Adrenal gland (tissue), 5 donors: ENCODE measurements at regions not wholly inside any gene's neighbourhood (a gene's known extent, or its start where the extent isn't known, plus 50 kb on each side); places are given as distances from the start of the nearest gene placed in this dataset.

ENCODE experiments used
- CTCF ChIP-seq, 6 experiments: fragments of 450-650 bp in 4 of 6; fragments of 200-600 bp in 2 of 6; sonication (generic) in 1 of 6; IDR thresholded peaks; 1 replicate in 5 of 6; 2 replicates in 1 of 6; pipeline versions ENCODE4 v1.5.1 to v1.8.0; 2016 to 2021; ENCODE audit warnings: antibody characterized with exemption in 6 of 6, mild to moderate bottlenecking in 2 of 6, moderate library complexity in 1 of 6
- POLR2A ChIP-seq, 2 donors: fragments of 450-650 bp; IDR thresholded peaks; one replicate each; pipeline ENCODE4 v1.6.1; 2017; ENCODE audit warnings: antibody characterized with exemption in 2 of 2, mild to moderate bottlenecking in 2 of 2, moderate library complexity in 1 of 2
- donor health status: DM: no; HTN: no; CAD: no.

- TF ChIP-seq POLR2A (IDR thresholded peaks at IDR 0.05) = no peak
- TF ChIP-seq CTCF (IDR thresholded peaks at IDR 0.05) = peak in 5 of 6 experiments; percentile 18 to 40 (median 38)
These were observed 403.9 kb upstream of the SULF2 start for GRCh38 chr20:48189181-48189580.
